ENCODE measurements at regions not wholly inside any gene's neighbourhood (a gene's known extent, or its start where the extent isn't known, plus 50 kb on each side); places are given as distances from the start of the nearest gene placed in this dataset.

- TF ChIP-seq, protein P1, sequence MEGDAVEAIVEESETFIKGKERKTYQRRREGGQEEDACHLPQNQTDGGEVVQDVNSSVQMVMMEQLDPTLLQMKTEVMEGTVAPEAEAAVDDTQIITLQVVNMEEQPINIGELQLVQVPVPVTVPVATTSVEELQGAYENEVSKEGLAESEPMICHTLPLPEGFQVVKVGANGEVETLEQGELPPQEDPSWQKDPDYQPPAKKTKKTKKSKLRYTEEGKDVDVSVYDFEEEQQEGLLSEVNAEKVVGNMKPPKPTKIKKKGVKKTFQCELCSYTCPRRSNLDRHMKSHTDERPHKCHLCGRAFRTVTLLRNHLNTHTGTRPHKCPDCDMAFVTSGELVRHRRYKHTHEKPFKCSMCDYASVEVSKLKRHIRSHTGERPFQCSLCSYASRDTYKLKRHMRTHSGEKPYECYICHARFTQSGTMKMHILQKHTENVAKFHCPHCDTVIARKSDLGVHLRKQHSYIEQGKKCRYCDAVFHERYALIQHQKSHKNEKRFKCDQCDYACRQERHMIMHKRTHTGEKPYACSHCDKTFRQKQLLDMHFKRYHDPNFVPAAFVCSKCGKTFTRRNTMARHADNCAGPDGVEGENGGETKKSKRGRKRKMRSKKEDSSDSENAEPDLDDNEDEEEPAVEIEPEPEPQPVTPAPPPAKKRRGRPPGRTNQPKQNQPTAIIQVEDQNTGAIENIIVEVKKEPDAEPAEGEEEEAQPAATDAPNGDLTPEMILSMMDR (IDR thresholded peaks at IDR 0.05): no peak
- no peak for TF ChIP-seq POLR2A (IDR thresholded peaks at IDR 0.05)
These were observed 139.3 kb downstream of the BCHE start for GRCh38 chr3:165697910-165698309.

Measured in ovary (tissue), 3 donors.